Keratinocyte (primary cell): ENCODE measurements at regions not wholly inside any gene's neighbourhood (a gene's known extent, or its start where the extent isn't known, plus 50 kb on each side); places are given as distances from the start of the nearest gene placed in this dataset.

Experiments used
- DNase-seq: peaks from one replicate; pipeline ENCODE4 v3.0.0-alpha.2; 2011; ENCODE audit warnings: low read depth, missing footprints, low spot score
- FAIRE-seq: peaks from 2 replicates; lab custom pipeline; 2011; peaks lifted over from hg19 to GRCh38; lab: Jason Lieb, UNC
- H2AFZ ChIP-seq: 2 replicates; pipeline ENCODE4 v1.6.0; 2012; ENCODE audit warnings: low read length, control low read depth, inconsistent platforms; ENCODE audit not compliant: control insufficient read depth
- H3K27ac ChIP-seq: 2 replicates; pipeline ENCODE4 v1.5.1; 2011; ENCODE audit warnings: low read length; ENCODE audit not compliant: control insufficient read depth, insufficient read depth
- H3K27me3 ChIP-seq: 3 replicates; pipeline ENCODE4 v1.6.0; 2011; ENCODE audit warnings: low read length; ENCODE audit not compliant: control insufficient read depth, insufficient read depth; ENCODE audit errors: extremely low read depth
- H3K36me3 ChIP-seq, 2 experiments: 2 replicates in 1 of 2; 3 replicates in 1 of 2; pipeline ENCODE4 v1.5.1; 2011; ENCODE audit warnings: low read length in 2 of 2, mild to moderate bottlenecking in 1 of 2; ENCODE audit not compliant: control insufficient read depth in 2 of 2, insufficient read depth in 2 of 2; ENCODE audit errors: extremely low read depth in 1 of 2
- H3K4me1 ChIP-seq: 3 replicates; pipeline ENCODE4 v1.5.1; 2011; ENCODE audit warnings: low read length; ENCODE audit not compliant: control insufficient read depth, insufficient read depth; ENCODE audit errors: extremely low read depth
- H3K4me2 ChIP-seq: 3 replicates; pipeline ENCODE4 v1.6.0; 2011; ENCODE audit warnings: low read depth, low read length; ENCODE audit not compliant: control insufficient read depth, insufficient read depth; ENCODE audit errors: extremely low read depth
- H3K4me3 ChIP-seq, 3 experiments: fragments of 200-600 bp in 1 of 3; sonication (generic) in 1 of 3; 2 replicates in 2 of 3; 3 replicates in 1 of 3; pipeline ENCODE4 v1.5.1; 2011 to 2016; ENCODE audit warnings: low read length in 3 of 3, mild to moderate bottlenecking in 3 of 3, control low read depth in 2 of 3, inconsistent platforms in 1 of 3, low read depth in 1 of 3, mixed read lengths in 1 of 3, mixed run types in 1 of 3, moderate library complexity in 1 of 3; ENCODE audit not compliant: control insufficient read depth in 2 of 3, insufficient read depth in 2 of 3; ENCODE audit errors: extremely low read depth in 1 of 3
- H3K79me2 ChIP-seq: 2 replicates; pipeline ENCODE4 v1.6.0; 2012; ENCODE audit warnings: low read length; ENCODE audit not compliant: control insufficient read depth, insufficient read depth
- H3K9ac ChIP-seq: 3 replicates; pipeline ENCODE4 v1.6.0; 2011; ENCODE audit warnings: low read length; ENCODE audit not compliant: control insufficient read depth, insufficient read depth; ENCODE audit errors: extremely low read depth
- H3K9me1 ChIP-seq: 3 replicates; pipeline ENCODE4 v1.6.0; 2011; ENCODE audit warnings: low read length; ENCODE audit not compliant: control insufficient read depth, insufficient read depth; ENCODE audit errors: extremely low read depth
- H3K9me3 ChIP-seq: 2 replicates; pipeline ENCODE4 v1.5.1; 2012; ENCODE audit warnings: low read depth, low read length; ENCODE audit not compliant: control insufficient read depth
- H4K20me1 ChIP-seq: 3 replicates; pipeline ENCODE4 v1.6.0; 2011; ENCODE audit warnings: low read length; ENCODE audit not compliant: control insufficient read depth, insufficient read depth; ENCODE audit errors: extremely low read depth
- EZH2 ChIP-seq: IDR thresholded peaks from one replicate; pipeline ENCODE4 v1.6.1; 2012; ENCODE audit warnings: inconsistent platforms, mild to moderate bottlenecking, low read length, moderate library complexity
- dilution Hi-C: fragments of 300-500 bp; cut with MboI; formaldehyde crosslinking; loops from one replicate; pipeline ENCODE4 v1.7.0; 2020; ENCODE audit warnings: low sequenced_read_pairs; ENCODE audit not compliant: extremely low pct_ligation_motif_present
- TF ChIP-seq, protein P1 (sequence below), 3 experiments: IDR thresholded peaks in 1 of 3; conservative IDR thresholded peaks in 1 of 3; optimal IDR thresholded peaks in 1 of 3; 2 replicates in 2 of 3; 3 replicates in 1 of 3; pipeline versions ENCODE3 to v1.5.1; 2011; ENCODE audit warnings: low read length in 3 of 3, mild to moderate bottlenecking in 3 of 3, moderate library complexity in 2 of 3, control low read depth in 1 of 3, inconsistent platforms in 1 of 3; ENCODE audit not compliant: insufficient read depth in 2 of 3; ENCODE audit errors: extremely low read depth in 1 of 3

DNA sequence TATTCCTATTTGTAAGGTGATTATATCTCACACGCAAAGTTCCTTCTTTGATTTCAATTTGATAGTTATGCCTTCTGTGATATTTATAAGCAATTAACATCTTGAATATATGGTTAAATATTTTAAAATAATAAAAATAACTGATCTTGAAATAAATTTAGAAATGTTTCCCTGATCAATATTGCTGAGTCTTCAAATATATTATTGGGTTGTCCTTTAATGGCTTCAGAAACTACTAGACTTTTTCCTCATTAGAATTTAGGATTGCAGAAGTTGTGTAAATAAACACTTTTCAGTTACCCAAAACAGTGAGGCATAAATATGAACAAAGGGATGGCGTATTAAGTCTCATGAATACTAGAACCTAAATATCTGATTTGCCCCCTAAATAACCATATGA, 252.3 kb upstream of the PRR20A start:
- Histone ChIP-seq H3K27me3 (no peaks in the 10 kb centered on the region), H3K36me3 (no peaks in the 10 kb centered on the region), H2AFZ (no peak overlapping the region), H3K27ac (no peak overlapping the region), H3K9me1 (no peaks in the 10 kb centered on the region), H3K9me3 (no peaks in the 10 kb centered on the region), H4K20me1 (no peaks in the 10 kb centered on the region), H3K79me2 (no peaks in the 10 kb centered on the region), H3K4me3 (no peak overlapping the region), H3K4me1 (no peaks in the 10 kb centered on the region), H3K4me2 (no peak overlapping the region), H3K9ac (no peak overlapping the region)
- dilution Hi-C loops = no loop called here
- TF ChIP-seq, protein P1, sequence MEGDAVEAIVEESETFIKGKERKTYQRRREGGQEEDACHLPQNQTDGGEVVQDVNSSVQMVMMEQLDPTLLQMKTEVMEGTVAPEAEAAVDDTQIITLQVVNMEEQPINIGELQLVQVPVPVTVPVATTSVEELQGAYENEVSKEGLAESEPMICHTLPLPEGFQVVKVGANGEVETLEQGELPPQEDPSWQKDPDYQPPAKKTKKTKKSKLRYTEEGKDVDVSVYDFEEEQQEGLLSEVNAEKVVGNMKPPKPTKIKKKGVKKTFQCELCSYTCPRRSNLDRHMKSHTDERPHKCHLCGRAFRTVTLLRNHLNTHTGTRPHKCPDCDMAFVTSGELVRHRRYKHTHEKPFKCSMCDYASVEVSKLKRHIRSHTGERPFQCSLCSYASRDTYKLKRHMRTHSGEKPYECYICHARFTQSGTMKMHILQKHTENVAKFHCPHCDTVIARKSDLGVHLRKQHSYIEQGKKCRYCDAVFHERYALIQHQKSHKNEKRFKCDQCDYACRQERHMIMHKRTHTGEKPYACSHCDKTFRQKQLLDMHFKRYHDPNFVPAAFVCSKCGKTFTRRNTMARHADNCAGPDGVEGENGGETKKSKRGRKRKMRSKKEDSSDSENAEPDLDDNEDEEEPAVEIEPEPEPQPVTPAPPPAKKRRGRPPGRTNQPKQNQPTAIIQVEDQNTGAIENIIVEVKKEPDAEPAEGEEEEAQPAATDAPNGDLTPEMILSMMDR (optimal IDR thresholded peaks at IDR 0.05 in 1 of 3, IDR thresholded peaks at IDR 0.05 in 1 of 3, conservative IDR thresholded peaks at IDR 0.05 in 1 of 3; ENCODE audit: extremely low read depth in 1 of 3, insufficient read depth in 2 of 3, low read length in 3 of 3) = no peak
- TF ChIP-seq EZH2 = no peak
- no peak for FAIRE-seq
- DNase-seq = no peak

DNA sequence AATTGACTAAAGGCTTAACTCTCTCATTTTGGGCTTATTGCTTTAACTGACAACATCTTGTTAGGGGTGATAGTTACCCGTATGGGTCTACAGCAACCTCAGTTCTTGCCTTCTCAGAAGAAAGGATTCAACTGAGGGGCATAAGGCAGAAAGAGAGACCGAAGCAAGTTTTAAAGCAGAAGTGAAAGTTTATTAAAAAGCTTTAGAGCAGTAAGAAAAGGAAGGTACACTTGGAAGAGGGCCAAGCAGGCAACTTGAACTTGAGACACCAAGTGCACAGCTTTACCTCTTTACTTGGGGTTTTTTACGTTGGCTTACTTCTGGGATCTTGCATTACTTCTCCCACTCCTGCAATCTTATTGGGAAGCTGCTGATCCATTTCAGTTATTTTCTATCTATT, 246.9 kb upstream of the PRR20A start:
- Histone ChIP-seq H3K4me3 (no peak overlapping the region), H3K27ac (no peak overlapping the region), H3K27me3 (no peaks in the 10 kb centered on the region), H3K4me1 (no peaks in the 10 kb centered on the region), H3K79me2 (no peaks in the 10 kb centered on the region), H3K36me3 (no peaks in the 10 kb centered on the region), H4K20me1 (no peaks in the 10 kb centered on the region), H3K9ac (no peak overlapping the region), H3K9me3 (no peaks in the 10 kb centered on the region), H3K9me1 (no peaks in the 10 kb centered on the region), H2AFZ (no peak overlapping the region), H3K4me2 (no peak overlapping the region)
- dilution Hi-C loops = no loop called here
- no peak for FAIRE-seq
- DNase-seq = no peak
- TF ChIP-seq EZH2 = no peak
- TF ChIP-seq, protein P1 (optimal IDR thresholded peaks at IDR 0.05 in 1 of 3, IDR thresholded peaks at IDR 0.05 in 1 of 3, conservative IDR thresholded peaks at IDR 0.05 in 1 of 3; ENCODE audit: extremely low read depth in 1 of 3, insufficient read depth in 2 of 3, low read length in 3 of 3) = no peak
